IMR-90 (cell line): ENCODE measurements at regions not wholly inside any gene's neighbourhood (a gene's known extent, or its start where the extent isn't known, plus 50 kb on each side); places are given as distances from the start of the nearest gene placed in this dataset.

Source experiments
- ATAC-seq: fragments of 200-7000 bp; cut with Tn5 transposase; 2 replicates; pipeline ENCODE4 v1.9.1; 2020; ENCODE audit warnings: low read depth, mild to moderate bottlenecking, moderate library complexity
- BruUV-seq: library from RNA; stranded (reverse); fragments of 400-500 nt; replicated peaks from 2 replicates; lab custom pipeline; 2021; lab: Mats Ljungman, UMichigan
- CTCF ChIA-PET: fragments of 300-600 bp; formaldehyde crosslinking; extraction: SDS; loops from one replicate; lab custom pipeline; 2021; ENCODE audit warnings: antibody characterized with exemption; lab: Yijun Ruan, JAX
- POLR2A ChIA-PET: fragments of 300-600 bp; sonication (Branson Sonifier 250); formaldehyde crosslinking; loops from one replicate; lab custom pipeline; 2022; ENCODE audit warnings: antibody characterized with exemption; ENCODE audit not compliant: unreplicated experiment; lab: Charles Lee
- DNase-seq: peaks from one replicate; pipeline ENCODE4 v3.0.0; 2013
- H2AFZ ChIP-seq: replicated peaks from 2 replicates; pipeline ENCODE3; 2013; ENCODE audit warnings: low read length, mild to moderate bottlenecking; ENCODE audit not compliant: poor library complexity
- H2AK5ac ChIP-seq: 2 replicates; pipeline ENCODE4 v1.6.1; 2013; ENCODE audit warnings: low read depth, low read length, inconsistent platforms
- H2AK9ac ChIP-seq: replicated peaks from 2 replicates; pipeline ENCODE3; 2013; ENCODE audit warnings: mild to moderate bottlenecking, low read depth, low read length, moderate library complexity; ENCODE audit not compliant: poor library complexity
- H2BK120ac ChIP-seq: 2 replicates; pipeline ENCODE4 v1.6.1; 2013; ENCODE audit warnings: low read depth, low read length, inconsistent platforms
- H2BK15ac ChIP-seq: 3 replicates; pipeline ENCODE4 v1.6.1; 2013; ENCODE audit warnings: low read depth, low read length, inconsistent platforms
- H2BK20ac ChIP-seq: 2 replicates; pipeline ENCODE4 v1.6.1; 2013; ENCODE audit warnings: low read depth, mild to moderate bottlenecking, inconsistent platforms, low read length, moderate library complexity
- H2BK5ac ChIP-seq: 2 replicates; pipeline ENCODE4 v1.6.1; 2013; ENCODE audit warnings: mild to moderate bottlenecking, low read depth, low read length, inconsistent platforms; ENCODE audit not compliant: poor library complexity, severe bottlenecking
- H3K14ac ChIP-seq: replicated peaks from 2 replicates; pipeline ENCODE4 v1.6.1; 2013; ENCODE audit warnings: low read depth, low read length, inconsistent platforms
- H3K18ac ChIP-seq: 2 replicates; pipeline ENCODE4 v1.6.1; 2013; ENCODE audit warnings: low read depth, low read length, control low read depth
- H3K23ac ChIP-seq: 2 replicates; pipeline ENCODE4 v1.6.1; 2013; ENCODE audit warnings: low read depth, low read length, inconsistent platforms
- H3K27ac ChIP-seq: 2 replicates; pipeline ENCODE4 v1.5.1; 2013; ENCODE audit warnings: mild to moderate bottlenecking, control low read depth, low read length; ENCODE audit not compliant: insufficient read depth
- H3K27me3 ChIP-seq: 2 replicates; pipeline ENCODE4 v1.6.1; 2013; ENCODE audit warnings: low read length; ENCODE audit not compliant: control insufficient read depth, insufficient read depth
- H3K36me3 ChIP-seq: 2 replicates; pipeline ENCODE4 v1.6.1; 2013; ENCODE audit warnings: low read length, mixed read lengths; ENCODE audit not compliant: control insufficient read depth, insufficient read depth
- H3K4ac ChIP-seq: 2 replicates; pipeline ENCODE4 v1.6.1; 2013; ENCODE audit warnings: low read depth, low read length, inconsistent platforms
- H3K4me1 ChIP-seq: 2 replicates; pipeline ENCODE4 v1.6.1; 2013; ENCODE audit warnings: low read length, mixed read lengths; ENCODE audit not compliant: control insufficient read depth, insufficient read depth
- H3K4me2 ChIP-seq: 2 replicates; pipeline ENCODE4 v1.6.1; 2013; ENCODE audit warnings: low read depth, mild to moderate bottlenecking, control low read depth, low read length, moderate library complexity
- H3K4me3 ChIP-seq: 2 replicates; pipeline ENCODE4 v1.5.1; 2013; ENCODE audit warnings: low read depth, mild to moderate bottlenecking, control low read depth, low read length, moderate library complexity; ENCODE audit not compliant: insufficient read depth
- H3K56ac ChIP-seq: 2 replicates; pipeline ENCODE4 v1.6.1; 2013; ENCODE audit warnings: low read length, inconsistent platforms; ENCODE audit not compliant: insufficient read depth; ENCODE audit errors: extremely low read depth
- H3K79me1 ChIP-seq, 2 experiments: 2 replicates each; pipeline ENCODE4 v1.6.1; 2013; ENCODE audit warnings: low read length in 2 of 2, inconsistent platforms in 1 of 2, low read depth in 1 of 2
- H3K9ac ChIP-seq: 2 replicates; pipeline ENCODE4 v1.6.1; 2013; ENCODE audit warnings: low read depth, low read length, control low read depth
- H3K9me1 ChIP-seq: 2 replicates; pipeline ENCODE4 v1.6.1; 2013; ENCODE audit warnings: low read length, inconsistent platforms; ENCODE audit not compliant: insufficient read depth
- H3K9me3 ChIP-seq: 2 replicates; pipeline ENCODE4 v1.6.1; 2013; ENCODE audit warnings: low read length; ENCODE audit not compliant: control insufficient read depth, insufficient read depth
- H4K20me1 ChIP-seq: 2 replicates; pipeline ENCODE4 v1.6.1; 2013; ENCODE audit warnings: low read length, inconsistent platforms; ENCODE audit not compliant: insufficient read depth
- H4K5ac ChIP-seq: 2 replicates; pipeline ENCODE4 v1.6.1; 2013; ENCODE audit warnings: mild to moderate bottlenecking, low read depth, low read length, control low read depth
- H4K8ac ChIP-seq, 2 experiments: 2 replicates each; pipeline ENCODE4 v1.6.1; 2013; ENCODE audit warnings: low read depth in 2 of 2, low read length in 2 of 2, control low read depth in 1 of 2, inconsistent platforms in 1 of 2
- H4K91ac ChIP-seq: 2 replicates; pipeline ENCODE4 v1.6.1; 2013; ENCODE audit warnings: low read depth, low read length, inconsistent platforms; ENCODE audit not compliant: insufficient read depth
- RAD21 ChIP-seq: IDR thresholded peaks from 2 replicates; pipeline ENCODE4 v1.6.1; 2012; ENCODE audit warnings: low read length, improper control_type of control experiment
- WGBS, 2 experiments: methylation state at CpG; one replicate each; pipeline versions ENCODE4 v1.1.5 to v1.1.7; 2013; ENCODE audit warnings: missing lambda C conversion rate in 2 of 2; ENCODE audit not compliant: insufficient read length in 1 of 2; ENCODE audit errors: extremely low coverage in 2 of 2; 5-methylcytosine and 5-hydroxymethylcytosine counted together
- dilution Hi-C: fragments of 300-500 bp; cut with HindIII; formaldehyde crosslinking; loops from one replicate; pipeline ENCODE4 v1.14.3; 2018; ENCODE audit warnings: low sequenced_read_pairs; ENCODE audit not compliant: unreplicated experiment
- in situ Hi-C: fragments of 300-500 bp; cut with MboI; formaldehyde crosslinking; loops from 3 replicates; pipeline ENCODE4 v1.14.3; 2019; ENCODE audit warnings: low sequenced_read_pairs, inconsistent platforms, mixed read lengths
- intact Hi-C: fragments of 100-400 bp; cut with micrococcal nuclease; formaldehyde crosslinking; loops from 2 replicates; pipeline ENCODE4 v1.10.0; 2022

GRCh38 chr6:91669154-91669870 lies 1082.4 kb upstream of the MAP3K7 start:
- Histone ChIP-seq H2AK5ac (no peak overlapping the region), H3K27me3 (no peaks in the 10 kb centered on the region), H4K20me1 (no peaks in the 10 kb centered on the region), H2BK120ac (no peak overlapping the region), H3K14ac (0 out of 2 replicates have a peak overlapping the region, but pooled peaks have one; percentile 53), H3K4me1 (no peaks in the 10 kb centered on the region), H3K36me3 (no peaks in the 10 kb centered on the region), H3K9me3 (no peaks in the 10 kb centered on the region), H2BK20ac (peak overlapping the region; percentile 25; the same call in 1 of the 2 replicates), H3K9ac (no peak overlapping the region), H3K18ac (no peak overlapping the region), H2AK9ac (no peak overlapping the region), H2AFZ (no peak overlapping the region), H2BK15ac (no peak overlapping the region), H2BK5ac (no peak overlapping the region), H3K79me1 (no peaks in the 10 kb centered on the region), H4K8ac (no peak overlapping the region), H3K4me2 (peak overlapping the region; percentile 28; the same call in 1 of the 2 replicates), H3K23ac (no peak overlapping the region; the same call in 1 of the 2 replicates), H3K4me3 (no peak overlapping the region), H3K27ac (no peak overlapping the region), H3K4ac (peak overlapping the region; percentile 35; the same call in 1 of the 2 replicates), H4K5ac (no peak overlapping the region), H3K9me1 (no peaks in the 10 kb centered on the region; the same call in 1 of the 2 replicates), H3K56ac (no peak overlapping the region), H4K91ac (no peak overlapping the region; the same call in 1 of the 2 replicates)
- ChIA-PET CTCF (interaction anchor here (0.6 kb wide), 1 partner anchor 11 kb away, joined by 3 read pairs; no protein-coding TSS in a partner anchor), POLR2A (no interaction called here)
- ATAC-seq (peak; percentile 71), DNase-seq (no peak)
- intact Hi-C loops = no loop called here
- 0% methylated on average over 1 of the region's 9 CpGs; no CpG with 5 or more reads in 1 of the 2 experiments for WGBS, 2 experiments
- dilution Hi-C loops = no loop called here
- no TSS peak for BruUV-seq
- in situ Hi-C loops = no loop called here
- no peak for TF ChIP-seq RAD21
